ENCODE measurements at regions not wholly inside any gene's neighbourhood (a gene's known extent, or its start where the extent isn't known, plus 50 kb on each side); places are given as distances from the start of the nearest gene placed in this dataset.

- no peaks in the 10 kb centered on the region; a peak in 1 of 8 replicates for H3K36me3 ChIP-seq (ENCODE audit: control insufficient read depth in 2 of 4, insufficient read depth in 4 of 4, low read length in 3 of 4)
- POLR2A ChIA-PET (ENCODE audit: partially characterized antibody), result interaction anchor here (1.4 kb wide), 1 partner anchor 285 kb away, joined by 3 read pairs; no protein-coding TSS in a partner anchor
- no peak for TF ChIP-seq CREB1 (IDR thresholded peaks at IDR 0.05)
- TF ChIP-seq SRF (IDR thresholded peaks at IDR 0.05; ENCODE audit: low read depth, low read length), result no peak
- no peak for TF ChIP-seq KDM4A (IDR thresholded peaks at IDR 0.05; ENCODE audit: low read depth, low read length, severe bottlenecking)
- no peak for TF ChIP-seq EP300 (IDR thresholded peaks at IDR 0.05; ENCODE audit: borderline replicate concordance in 1 of 2, low read depth in 2 of 2, low read length in 2 of 2)
- TF ChIP-seq KDM5A (IDR thresholded peaks at IDR 0.05; ENCODE audit: low read length), result no peak
- no peak for TF ChIP-seq RBBP5 (IDR thresholded peaks at IDR 0.05; ENCODE audit: borderline replicate concordance, low read depth, low read length)
- no peak for TF ChIP-seq E2F6 (IDR thresholded peaks at IDR 0.05)
- no peak for TF ChIP-seq SIRT6 (IDR thresholded peaks at IDR 0.05; ENCODE audit: low read length)
- TF ChIP-seq MAFK (IDR thresholded peaks at IDR 0.05; ENCODE audit: low read depth, low read length), result no peak
- no peak for TF ChIP-seq TAF7 (optimal IDR thresholded peaks at IDR 0.05; ENCODE audit: borderline replicate concordance, low read depth, low read length)
- no peak for TF ChIP-seq PHF8 (conservative IDR thresholded peaks at IDR 0.05; ENCODE audit: low read depth, low read length)
- no peak for TF ChIP-seq CEBPB (IDR thresholded peaks at IDR 0.05; ENCODE audit: low read depth, low read length)
Observed at GRCh38 chr12:131266591-131267467, 313.1 kb downstream of the ADGRD1 start.

More at GRCh38 chr12:131266591-131267467, 313.1 kb downstream of the ADGRD1 start:
- H2BK20ac ChIP-seq (ENCODE audit: low read length), result no peak overlapping the region
- H4K20me1 ChIP-seq (replicated peaks in 1 of 2; ENCODE audit: control insufficient read depth in 1 of 2, insufficient read depth in 2 of 2, low read length in 2 of 2), result peaks cover 0 to 4% of the 10 kb centered on the region in 2 experiments
- no peak overlapping the region for H3K18ac ChIP-seq (ENCODE audit: extremely low read depth, low read length)
- H2AFZ ChIP-seq (ENCODE audit: low read length), result no peak overlapping the region
- H3K9ac ChIP-seq (replicated peaks in 1 of 4; ENCODE audit: extremely low read depth in 1 of 4, low read depth in 3 of 4, low read length in 3 of 4), result no peak overlapping the region
- no peaks in the 10 kb centered on the region for H3K79me2 ChIP-seq (ENCODE audit: control insufficient read depth in 1 of 2, insufficient read depth in 2 of 2, low read length in 2 of 2)
- no peak overlapping the region for H4K91ac ChIP-seq (replicated peaks; ENCODE audit: insufficient read length, low read length)
- DNase-seq (ENCODE audit: low read depth in 1 of 2, low spot score in 2 of 2) (no peak), FAIRE-seq (no peak)
- 85% methylated on average over 18 of the region's 19 CpGs; no CpG with 5 or more reads in 1 of the 2 experiments for WGBS, 2 experiments (ENCODE audit: extremely low coverage in 1 of 2, insufficient coverage in 1 of 2, insufficient read length in 1 of 2, insufficient replicate concordance in 2 of 2, low coverage in 1 of 2, low lambda C conversion rate in 2 of 2, missing lambda C conversion rate in 1 of 2)
- H3K27me3 ChIP-seq (replicated peaks in 1 of 4; ENCODE audit: control insufficient read depth in 3 of 4, extremely low read depth in 1 of 4, insufficient read depth in 3 of 4, low read length in 3 of 4), result 0 out of 7 replicates have a peak, but pooled peaks cover 0 to 2% (median 0%) of the 10 kb centered on the region in 4 experiments
- H3K14ac ChIP-seq (ENCODE audit: insufficient read length), result no peak overlapping the region
- CTCF ChIA-PET (ENCODE audit: partially characterized antibody), result interaction anchor here (0.9 to 1.6 kb wide), 7 partner anchors 10 to 188 kb away, joined by 3 to 5 read pairs (median 4); no protein-coding TSS in a partner anchor
- H3K79me1 ChIP-seq (ENCODE audit: low read depth, low read length), result no peaks in the 10 kb centered on the region
- H3K4me2 ChIP-seq (ENCODE audit: insufficient read depth in 1 of 2, low read depth in 2 of 2, low read length in 2 of 2), result no peak overlapping the region
- peaks cover 0 to 4% (median 0%) of the 10 kb centered on the region in 4 experiments; a peak in 2 of 7 replicates for H3K4me1 ChIP-seq (replicated peaks in 1 of 4; ENCODE audit: control insufficient read depth in 3 of 4, insufficient read depth in 4 of 4, low read length in 3 of 4)
- H2BK12ac ChIP-seq (ENCODE audit: low read depth, low read length), result no peak overlapping the region
- no peak overlapping the region for H2BK120ac ChIP-seq (replicated peaks; ENCODE audit: low read depth, low read length)
- H3K56ac ChIP-seq (replicated peaks; ENCODE audit: insufficient read length, low read depth, low read length), result no peak overlapping the region
- no peak overlapping the region for H3K27ac ChIP-seq (ENCODE audit: low read depth, low read length)
- H3K4me3 ChIP-seq (ENCODE audit: extremely low read depth in 1 of 4, insufficient read depth in 2 of 4, low read depth in 3 of 4, low read length in 4 of 4), result no peak overlapping the region
- H2BK5ac ChIP-seq (ENCODE audit: low read depth, low read length), result no peak overlapping the region
- H3K4ac ChIP-seq (replicated peaks; ENCODE audit: insufficient read length, low read depth, low read length), result no peak overlapping the region
- H3K23me2 ChIP-seq (ENCODE audit: low read depth, low read length), result peaks cover 5% of the 10 kb centered on the region; the same call in 1 of the 2 replicates
- H4K5ac ChIP-seq (ENCODE audit: insufficient read length, low read depth, low read length), result no peak overlapping the region
- H2AK5ac ChIP-seq (ENCODE audit: low read depth, low read length), result no peak overlapping the region
- H2BK15ac ChIP-seq (ENCODE audit: low read length), result no peak overlapping the region
- no peak overlapping the region for H4K8ac ChIP-seq (ENCODE audit: extremely low read depth, insufficient read depth, low read length)
- no peaks in the 10 kb centered on the region for H3K9me3 ChIP-seq (ENCODE audit: insufficient read depth in 2 of 2, low read depth in 1 of 2, low read length in 1 of 2)
- H3K23ac ChIP-seq (ENCODE audit: insufficient read length), result no peak overlapping the region

Data from H1 (cell line).